ENCODE measurements at regions not wholly inside any gene's neighbourhood (a gene's known extent, or its start where the extent isn't known, plus 50 kb on each side); places are given as distances from the start of the nearest gene placed in this dataset.

DNA sequence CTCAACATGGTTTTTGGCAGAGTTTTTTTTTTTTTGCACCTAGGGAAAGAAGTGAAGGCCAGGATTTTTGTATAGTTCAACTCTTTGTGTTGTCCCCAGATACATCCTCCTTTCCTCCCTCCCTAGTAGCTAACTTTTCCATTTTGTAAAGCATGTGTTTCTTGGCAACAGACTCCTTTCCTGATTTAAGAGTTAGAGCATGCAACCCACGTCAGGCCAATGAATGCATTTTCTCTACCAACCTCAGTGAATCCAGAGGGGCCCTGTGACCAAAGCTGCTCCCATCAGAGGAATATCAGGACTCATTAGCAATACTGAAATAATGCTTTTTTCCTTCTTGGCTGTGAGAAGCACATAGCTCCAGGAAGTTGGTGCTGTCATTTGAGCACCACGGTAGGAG is 287.2 kb downstream of the LMO4 start:
- Histone ChIP-seq H3K27ac (ENCODE audit: low read length, poor library complexity, severe bottlenecking) (no peak overlapping the region), H3K18ac (ENCODE audit: low read depth in 1 of 2, low read length in 2 of 2) (no peak overlapping the region), H3K4ac (ENCODE audit: low read depth in 1 of 2, low read length in 2 of 2) (no peak overlapping the region), H3K4me2 (ENCODE audit: low read length, poor library complexity, severe bottlenecking) (no peak overlapping the region), H2BK5ac (ENCODE audit: low read depth, low read length, poor library complexity, severe bottlenecking) (no peak overlapping the region), H3K36me3 (ENCODE audit: control insufficient read depth in 1 of 2, insufficient read depth in 2 of 2, low read depth in 1 of 2, low read length in 2 of 2) (no peaks in the 10 kb centered on the region), H2BK120ac (ENCODE audit: low read depth, low read length) (no peak overlapping the region), H3K27me3 (ENCODE audit: control insufficient read depth in 1 of 2, insufficient read depth in 1 of 2, low read length in 2 of 2) (no peaks in the 10 kb centered on the region), H3K4me3 (ENCODE audit: insufficient read depth in 1 of 2, low read depth in 1 of 2, low read length in 2 of 2) (no peak overlapping the region), H2BK12ac (ENCODE audit: low read length in 2 of 2) (no peak overlapping the region), H2BK15ac (ENCODE audit: low read depth, poor library complexity, severe bottlenecking) (no peak overlapping the region), H3K4me1 (ENCODE audit: control insufficient read depth, insufficient read depth, low read depth, low read length) (no peaks in the 10 kb centered on the region), H3K79me1 (replicated peaks; ENCODE audit: low read length, poor library complexity, severe bottlenecking) (no peaks in the 10 kb centered on the region), H3K9me3 (ENCODE audit: control insufficient read depth, low read length) (no peaks in the 10 kb centered on the region), H2AFZ (ENCODE audit: low read depth, low read length) (no peak overlapping the region), H3K23ac (ENCODE audit: low read length in 2 of 2) (no peak overlapping the region), H4K91ac (ENCODE audit: low read length) (no peak overlapping the region), H2AK5ac (ENCODE audit: low read length, severe bottlenecking) (no peak overlapping the region), H4K8ac (ENCODE audit: low read length) (no peak overlapping the region), H3K9ac (ENCODE audit: low read length) (no peak overlapping the region), H3K14ac (ENCODE audit: low read length in 2 of 2) (no peak overlapping the region)
- 80% methylated on average over 2 of the region's 2 CpGs for WGBS
- no peak for DNase-seq

DNA sequence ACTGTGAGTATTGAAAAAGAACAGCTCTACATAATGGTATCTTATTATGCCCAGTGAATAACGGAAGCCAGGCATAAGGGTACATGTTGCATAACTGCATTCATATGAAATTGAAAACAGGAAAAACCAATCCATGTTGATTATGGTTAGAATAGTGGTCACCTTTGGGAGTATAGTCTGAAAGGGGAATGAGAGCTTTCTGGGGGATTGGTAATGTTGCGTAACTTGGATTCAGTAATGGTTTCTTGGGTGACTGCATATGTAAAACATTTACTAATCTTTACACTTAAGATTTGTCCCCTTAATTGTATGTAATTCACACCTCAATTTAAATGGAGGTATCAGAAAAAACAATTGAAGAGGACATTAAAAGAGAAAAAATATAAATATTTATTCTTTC is 292.1 kb downstream of the LMO4 start:
- no peak overlapping the region for H3K23ac ChIP-seq (ENCODE audit: low read length in 2 of 2)
- no peaks in the 10 kb centered on the region for H3K27me3 ChIP-seq (ENCODE audit: control insufficient read depth in 1 of 2, insufficient read depth in 1 of 2, low read length in 2 of 2)
- H3K4me1 ChIP-seq (ENCODE audit: control insufficient read depth, insufficient read depth, low read depth, low read length) = no peaks in the 10 kb centered on the region
- H3K14ac ChIP-seq (ENCODE audit: low read length in 2 of 2) = no peak overlapping the region
- no peak overlapping the region for H2BK120ac ChIP-seq (ENCODE audit: low read depth, low read length)
- H2BK12ac ChIP-seq (ENCODE audit: low read length in 2 of 2) = no peak overlapping the region
- no peak overlapping the region for H3K4ac ChIP-seq (ENCODE audit: low read depth in 1 of 2, low read length in 2 of 2)
- H3K27ac ChIP-seq (ENCODE audit: low read length, poor library complexity, severe bottlenecking) = no peak overlapping the region
- no peak overlapping the region for H2AFZ ChIP-seq (ENCODE audit: low read depth, low read length)
- H4K8ac ChIP-seq (ENCODE audit: low read length) = no peak overlapping the region
- H3K9ac ChIP-seq (ENCODE audit: low read length) = no peak overlapping the region
- no peak overlapping the region for H2BK5ac ChIP-seq (ENCODE audit: low read depth, low read length, poor library complexity, severe bottlenecking)
- no peak overlapping the region for H2BK15ac ChIP-seq (ENCODE audit: low read depth, poor library complexity, severe bottlenecking)
- H3K18ac ChIP-seq (ENCODE audit: low read depth in 1 of 2, low read length in 2 of 2) = no peak overlapping the region
- no peaks in the 10 kb centered on the region for H3K9me3 ChIP-seq (ENCODE audit: control insufficient read depth, low read length)
- H4K91ac ChIP-seq (ENCODE audit: low read length) = no peak overlapping the region
- WGBS = 83% methylated on average over 1 of the region's 2 CpGs
- no peaks in the 10 kb centered on the region for H3K36me3 ChIP-seq (ENCODE audit: control insufficient read depth in 1 of 2, insufficient read depth in 2 of 2, low read depth in 1 of 2, low read length in 2 of 2)
- no peak overlapping the region for H3K4me2 ChIP-seq (ENCODE audit: low read length, poor library complexity, severe bottlenecking)
- H3K4me3 ChIP-seq (ENCODE audit: insufficient read depth in 1 of 2, low read depth in 1 of 2, low read length in 2 of 2) = no peak overlapping the region
- no peak for DNase-seq
- no peak overlapping the region for H2AK5ac ChIP-seq (ENCODE audit: low read length, severe bottlenecking)
- H3K79me1 ChIP-seq (replicated peaks; ENCODE audit: low read length, poor library complexity, severe bottlenecking) = no peaks in the 10 kb centered on the region

DNA sequence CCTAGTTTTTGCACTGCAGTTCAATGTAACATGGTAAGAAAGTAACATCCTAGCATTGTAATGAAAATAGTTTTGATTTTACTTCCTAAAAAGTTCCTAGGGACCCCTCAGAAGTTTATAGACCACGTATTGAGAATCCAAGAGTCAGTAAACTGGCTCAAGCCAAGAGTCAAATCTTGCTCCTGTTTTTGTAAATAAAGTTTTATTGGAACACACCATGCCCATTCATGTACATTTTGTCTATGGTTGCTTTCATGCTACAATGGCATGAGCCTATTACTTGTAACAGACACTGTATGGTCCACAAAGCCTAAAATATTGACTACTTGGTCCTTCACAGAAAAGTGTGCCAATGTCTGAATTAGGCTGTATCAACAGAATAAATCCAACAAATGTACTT is 301.0 kb downstream of the LMO4 start:
- no peak overlapping the region for H2BK12ac ChIP-seq (ENCODE audit: low read length in 2 of 2)
- no peak overlapping the region for H3K4ac ChIP-seq (ENCODE audit: low read depth in 1 of 2, low read length in 2 of 2)
- no peak overlapping the region for H3K4me2 ChIP-seq (ENCODE audit: low read length, poor library complexity, severe bottlenecking)
- H3K14ac ChIP-seq (ENCODE audit: low read length in 2 of 2) = no peak overlapping the region
- no peaks in the 10 kb centered on the region for H3K79me1 ChIP-seq (replicated peaks; ENCODE audit: low read length, poor library complexity, severe bottlenecking)
- H3K36me3 ChIP-seq (ENCODE audit: control insufficient read depth in 1 of 2, insufficient read depth in 2 of 2, low read depth in 1 of 2, low read length in 2 of 2) = no peaks in the 10 kb centered on the region
- no peak overlapping the region for H3K4me3 ChIP-seq (ENCODE audit: insufficient read depth in 1 of 2, low read depth in 1 of 2, low read length in 2 of 2)
- H2BK5ac ChIP-seq (ENCODE audit: low read depth, low read length, poor library complexity, severe bottlenecking) = no peak overlapping the region
- WGBS = 33% methylated on average over 1 of the region's 1 CpG
- no peak overlapping the region for H3K23ac ChIP-seq (ENCODE audit: low read length in 2 of 2)
- H3K18ac ChIP-seq (ENCODE audit: low read depth in 1 of 2, low read length in 2 of 2) = no peak overlapping the region
- H3K27ac ChIP-seq (ENCODE audit: low read length, poor library complexity, severe bottlenecking) = no peak overlapping the region
- DNase-seq = no peak
- H3K4me1 ChIP-seq (ENCODE audit: control insufficient read depth, insufficient read depth, low read depth, low read length) = no peaks in the 10 kb centered on the region
- H2BK15ac ChIP-seq (ENCODE audit: low read depth, poor library complexity, severe bottlenecking) = no peak overlapping the region
- H2AK5ac ChIP-seq (ENCODE audit: low read length, severe bottlenecking) = no peak overlapping the region
- no peak overlapping the region for H4K91ac ChIP-seq (ENCODE audit: low read length)
- no peak overlapping the region for H2BK120ac ChIP-seq (ENCODE audit: low read depth, low read length)
- H2AFZ ChIP-seq (ENCODE audit: low read depth, low read length) = no peak overlapping the region
- no peaks in the 10 kb centered on the region for H3K9me3 ChIP-seq (ENCODE audit: control insufficient read depth, low read length)
- no peaks in the 10 kb centered on the region for H3K27me3 ChIP-seq (ENCODE audit: control insufficient read depth in 1 of 2, insufficient read depth in 1 of 2, low read length in 2 of 2)
- H4K8ac ChIP-seq (ENCODE audit: low read length) = no peak overlapping the region
- no peak overlapping the region for H3K9ac ChIP-seq (ENCODE audit: low read length)

DNA sequence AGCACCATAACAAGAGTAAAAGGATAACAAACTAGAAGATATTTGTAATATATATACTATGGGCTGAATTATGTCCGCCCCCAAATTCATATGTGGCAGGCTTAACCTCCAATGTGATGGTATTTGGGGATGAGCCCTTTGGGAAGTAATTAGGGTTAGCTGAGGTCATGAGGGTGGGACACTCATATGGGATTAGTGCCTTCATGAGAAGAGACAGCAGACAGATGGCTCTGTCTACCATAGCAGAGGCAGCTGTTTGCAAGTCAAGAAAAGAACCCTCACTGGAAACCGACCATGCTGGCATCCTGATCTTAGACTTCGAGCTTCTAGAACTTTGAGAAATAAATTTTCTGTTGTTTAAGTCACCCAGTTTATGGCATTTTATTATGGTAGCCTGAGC is 303.6 kb downstream of the LMO4 start:
- Histone ChIP-seq H3K9me3 (ENCODE audit: control insufficient read depth, low read length) (no peaks in the 10 kb centered on the region), H3K9ac (ENCODE audit: low read length) (no peak overlapping the region), H4K91ac (ENCODE audit: low read length) (no peak overlapping the region), H2AFZ (ENCODE audit: low read depth, low read length) (no peak overlapping the region), H2BK120ac (ENCODE audit: low read depth, low read length) (no peak overlapping the region), H3K27ac (ENCODE audit: low read length, poor library complexity, severe bottlenecking) (no peak overlapping the region), H3K4ac (ENCODE audit: low read depth in 1 of 2, low read length in 2 of 2) (no peak overlapping the region), H2BK5ac (ENCODE audit: low read depth, low read length, poor library complexity, severe bottlenecking) (no peak overlapping the region), H3K4me3 (ENCODE audit: insufficient read depth in 1 of 2, low read depth in 1 of 2, low read length in 2 of 2) (no peak overlapping the region), H3K18ac (ENCODE audit: low read depth in 1 of 2, low read length in 2 of 2) (no peak overlapping the region), H4K8ac (ENCODE audit: low read length) (no peak overlapping the region), H2BK15ac (ENCODE audit: low read depth, poor library complexity, severe bottlenecking) (no peak overlapping the region), H3K14ac (ENCODE audit: low read length in 2 of 2) (no peak overlapping the region), H3K4me1 (ENCODE audit: control insufficient read depth, insufficient read depth, low read depth, low read length) (no peaks in the 10 kb centered on the region), H3K27me3 (ENCODE audit: control insufficient read depth in 1 of 2, insufficient read depth in 1 of 2, low read length in 2 of 2) (no peaks in the 10 kb centered on the region), H3K23ac (ENCODE audit: low read length in 2 of 2) (no peak overlapping the region), H3K36me3 (ENCODE audit: control insufficient read depth in 1 of 2, insufficient read depth in 2 of 2, low read depth in 1 of 2, low read length in 2 of 2) (peaks cover 0 to 3% of the 10 kb centered on the region in 2 experiments), H3K79me1 (replicated peaks; ENCODE audit: low read length, poor library complexity, severe bottlenecking) (no peaks in the 10 kb centered on the region), H3K4me2 (ENCODE audit: low read length, poor library complexity, severe bottlenecking) (no peak overlapping the region), H2AK5ac (ENCODE audit: low read length, severe bottlenecking) (no peak overlapping the region), H2BK12ac (ENCODE audit: low read length in 2 of 2) (no peak overlapping the region)
- no peak for DNase-seq
- WGBS = 96% methylated on average over 2 of the region's 3 CpGs
